ENCODE measurements at regions not wholly inside any gene's neighbourhood (a gene's known extent, or its start where the extent isn't known, plus 50 kb on each side); places are given as distances from the start of the nearest gene placed in this dataset.

GRCh38 chr4:77347351-77347966, 190.5 kb downstream of the CCNG2 start:
- Histone ChIP-seq H3K27ac (ENCODE audit: low read depth in 2 of 2, low read length in 1 of 2) (no peak overlapping the region), H2AFZ (ENCODE audit: low read depth) (no peak overlapping the region), H3K27me3 (ENCODE audit: insufficient read depth) (no peaks in the 10 kb centered on the region), H3K9ac (no peak overlapping the region), H3K36me3 (replicated peaks in 1 of 2; ENCODE audit: control insufficient read depth in 1 of 2, insufficient read depth in 2 of 2, low read length in 1 of 2) (no peaks in the 10 kb centered on the region), H3K9me2 (no peaks in the 10 kb centered on the region), H4K20me1 (ENCODE audit: insufficient read depth) (no peaks in the 10 kb centered on the region), H3K9me3 (no peaks in the 10 kb centered on the region), H3K4me2 (no peak overlapping the region), H3K4me1 (ENCODE audit: control insufficient read depth in 1 of 2, insufficient read depth in 2 of 2, low read depth in 1 of 2, low read length in 1 of 2) (no peaks in the 10 kb centered on the region), H3K4me3 (ENCODE audit: low read depth in 2 of 2, low read length in 1 of 2) (no peak overlapping the region), H3F3A (replicated peaks; ENCODE audit: insufficient read depth) (no peaks in the 10 kb centered on the region), H3K79me2 (ENCODE audit: insufficient read depth) (no peaks in the 10 kb centered on the region)
- no peak for TF ChIP-seq FOXM1 (IDR thresholded peaks at IDR 0.05; ENCODE audit: low read depth)
- no peak for TF ChIP-seq GABPA (IDR thresholded peaks at IDR 0.05; ENCODE audit: low read depth)
- no peak for TF ChIP-seq SIN3A (IDR thresholded peaks at IDR 0.05; ENCODE audit: borderline replicate concordance, low read depth, low read length)
- no peak for TF ChIP-seq CTCF (IDR thresholded peaks at IDR 0.05)
- no peak for TF ChIP-seq RAD21 (IDR thresholded peaks at IDR 0.05; ENCODE audit: low read length)
- no peak for TF ChIP-seq TAF1 (IDR thresholded peaks at IDR 0.05; ENCODE audit: borderline replicate concordance, low read depth, low read length)
- TF ChIP-seq EP300 (IDR thresholded peaks at IDR 0.05; ENCODE audit: borderline replicate concordance in 1 of 2, low read depth in 1 of 2, low read length in 1 of 2): no peak
- TF ChIP-seq EZH2phosphoT487 (IDR thresholded peaks at IDR 0.05; ENCODE audit: borderline replicate concordance, low read depth): no peak
- TF ChIP-seq IRF3 (IDR thresholded peaks at IDR 0.05; ENCODE audit: low read depth, low read length): no peak
- TF ChIP-seq NRF1 (IDR thresholded peaks at IDR 0.05; ENCODE audit: low read depth, low read length): no peak
- no peak for TF ChIP-seq USF1 (IDR thresholded peaks at IDR 0.05; ENCODE audit: borderline replicate concordance, low read depth)
- no peak for TF ChIP-seq TEAD4 (IDR thresholded peaks at IDR 0.05; ENCODE audit: borderline replicate concordance, insufficient read depth)
- no peak for TF ChIP-seq SMC3 (IDR thresholded peaks at IDR 0.05; ENCODE audit: low read depth, low read length)
- TF ChIP-seq REST (IDR thresholded peaks at IDR 0.05; ENCODE audit: low read depth, low read length): no peak
- ChIA-PET CTCF (interaction anchor here (1.3 to 4.7 kb wide), 3 partner anchors 11 to 107 kb away, joined by 3 to 27 read pairs (median 3); no protein-coding TSS in a partner anchor), POLR2A (no interaction called here)
- WGBS (ENCODE audit: low lambda C conversion rate): 3% methylated on average over 5 of the region's 5 CpGs
- DNase-seq: no peak

Measured in SK-N-SH (cell line).